ENCODE measurements at regions not wholly inside any gene's neighbourhood (a gene's known extent, or its start where the extent isn't known, plus 50 kb on each side); places are given as distances from the start of the nearest gene placed in this dataset.

DNA sequence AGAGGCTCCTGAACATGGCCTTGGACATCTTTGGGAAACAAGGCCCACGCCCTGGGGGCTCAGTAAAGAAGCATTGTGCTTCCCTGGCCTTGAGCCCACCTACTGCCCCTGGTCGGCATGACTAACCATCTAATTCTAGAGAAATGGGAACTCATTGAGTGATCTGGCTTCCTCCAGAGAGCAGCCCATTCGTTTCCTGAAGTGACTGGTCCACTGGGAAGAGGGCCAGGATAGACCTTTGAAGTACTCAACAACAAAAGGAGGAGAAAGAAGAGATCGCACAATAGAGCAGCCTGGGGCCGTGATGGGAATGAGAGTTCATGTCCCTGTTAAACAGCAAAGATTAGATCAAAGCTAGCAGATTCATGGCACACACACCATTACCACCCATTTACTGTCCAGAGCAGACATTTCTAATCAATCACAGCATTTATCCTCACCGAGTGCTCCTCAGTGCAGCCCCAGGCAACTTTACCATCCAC lies 514.4 kb upstream of the PROK2 start:
- TF ChIP-seq, protein P1, sequence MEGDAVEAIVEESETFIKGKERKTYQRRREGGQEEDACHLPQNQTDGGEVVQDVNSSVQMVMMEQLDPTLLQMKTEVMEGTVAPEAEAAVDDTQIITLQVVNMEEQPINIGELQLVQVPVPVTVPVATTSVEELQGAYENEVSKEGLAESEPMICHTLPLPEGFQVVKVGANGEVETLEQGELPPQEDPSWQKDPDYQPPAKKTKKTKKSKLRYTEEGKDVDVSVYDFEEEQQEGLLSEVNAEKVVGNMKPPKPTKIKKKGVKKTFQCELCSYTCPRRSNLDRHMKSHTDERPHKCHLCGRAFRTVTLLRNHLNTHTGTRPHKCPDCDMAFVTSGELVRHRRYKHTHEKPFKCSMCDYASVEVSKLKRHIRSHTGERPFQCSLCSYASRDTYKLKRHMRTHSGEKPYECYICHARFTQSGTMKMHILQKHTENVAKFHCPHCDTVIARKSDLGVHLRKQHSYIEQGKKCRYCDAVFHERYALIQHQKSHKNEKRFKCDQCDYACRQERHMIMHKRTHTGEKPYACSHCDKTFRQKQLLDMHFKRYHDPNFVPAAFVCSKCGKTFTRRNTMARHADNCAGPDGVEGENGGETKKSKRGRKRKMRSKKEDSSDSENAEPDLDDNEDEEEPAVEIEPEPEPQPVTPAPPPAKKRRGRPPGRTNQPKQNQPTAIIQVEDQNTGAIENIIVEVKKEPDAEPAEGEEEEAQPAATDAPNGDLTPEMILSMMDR (IDR thresholded peaks at IDR 0.05; ENCODE audit: low read length): no peak
- no peak for TF ChIP-seq EZH2phosphoT487 (IDR thresholded peaks at IDR 0.05; ENCODE audit: low read length)
